Natural killer cell (primary cell): ENCODE measurements at regions not wholly inside any gene's neighbourhood (a gene's known extent, or its start where the extent isn't known, plus 50 kb on each side); places are given as distances from the start of the nearest gene placed in this dataset.

Experiments
- ATAC-seq, 3 donors: fragments of 150-1000 bp in 2 of 3; fragments of 200-7000 bp in 1 of 3; cut with Tn5 transposase; 1 replicate in 1 of 3; 2 replicates in 2 of 3; pipeline ENCODE4 v1.10.0; 2021; ENCODE audit warnings: mild to moderate bottlenecking in 2 of 3, moderate library complexity in 2 of 3
- DNase-seq, 2 donors: peaks; one replicate each; pipeline versions ENCODE4 v3.0.0 to v3.0.0-alpha.2; 2013 to 2021; ENCODE audit warnings: mixed read lengths in 1 of 2
- H3K27ac ChIP-seq: one replicate; pipeline ENCODE4 v1.5.1; 2013; ENCODE audit warnings: mild to moderate bottlenecking, low read length
- H3K27me3 ChIP-seq: one replicate; pipeline ENCODE4 v1.6.1; 2013; ENCODE audit warnings: low read length; ENCODE audit not compliant: control insufficient read depth, insufficient read depth
- H3K36me3 ChIP-seq: one replicate; pipeline ENCODE4 v1.6.1; 2013; ENCODE audit warnings: low read length; ENCODE audit not compliant: control insufficient read depth, insufficient read depth
- H3K4me1 ChIP-seq: one replicate; pipeline ENCODE4 v1.6.1; 2013; ENCODE audit warnings: low read length; ENCODE audit not compliant: control insufficient read depth, insufficient read depth
- H3K4me3 ChIP-seq: one replicate; pipeline ENCODE4 v1.5.1; 2013; ENCODE audit warnings: low read length
- H3K9me3 ChIP-seq: one replicate; pipeline ENCODE4 v1.6.1; 2013; ENCODE audit warnings: low read length; ENCODE audit not compliant: control insufficient read depth, insufficient read depth
- H3K27ac Mint-ChIP-seq, 2 donors: one replicate each; pipeline ENCODE4 v1.8.0; 2022; ENCODE audit warnings: mild to moderate bottlenecking in 2 of 2, mixed read lengths in 2 of 2, moderate library complexity in 1 of 2
- H3K27me3 Mint-ChIP-seq, 2 donors: one replicate each; pipeline ENCODE4 v1.8.0; 2022; ENCODE audit warnings: low read depth in 2 of 2, mixed read lengths in 2 of 2
- H3K36me3 Mint-ChIP-seq: one replicate; pipeline ENCODE4 v1.8.0; 2022; ENCODE audit warnings: mixed read lengths
- H3K4me1 Mint-ChIP-seq, 2 donors: one replicate each; pipeline ENCODE4 v1.8.0; 2022; ENCODE audit warnings: mixed read lengths in 2 of 2
- H3K4me3 Mint-ChIP-seq: one replicate; pipeline ENCODE4 v1.8.0; 2022; ENCODE audit warnings: mild to moderate bottlenecking, moderate library complexity, mixed read lengths
- H3K9me3 Mint-ChIP-seq, 2 donors: one replicate each; pipeline ENCODE4 v1.8.0; 2022; ENCODE audit warnings: mixed read lengths in 2 of 2
- CTCF ChIP-seq: fragments of 200-600 bp; IDR thresholded peaks from one replicate; pipeline ENCODE4 v1.8.0; 2022; ENCODE audit warnings: antibody characterized with exemption
- WGBS: methylation state at CpG from one replicate; pipeline ENCODE4 v1.1.7; 2013; ENCODE audit warnings: missing lambda C conversion rate; ENCODE audit not compliant: insufficient coverage; 5-methylcytosine and 5-hydroxymethylcytosine counted together
- intact Hi-C: fragments of 100-400 bp; cut with micrococcal nuclease; formaldehyde crosslinking; loops from one replicate; pipeline ENCODE4 v1.14.2; 2022

- DNase-seq (no peak), ATAC-seq (no peak)
- H3K27me3 ChIP-seq = no peaks in the 10 kb centered on the region
- H3K36me3 Mint-ChIP-seq = no peaks in the 10 kb centered on the region
- WGBS = 57% methylated on average over 3 of the region's 3 CpGs
- no peaks in the 10 kb centered on the region for H3K27me3 Mint-ChIP-seq
- H3K9me3 ChIP-seq = peaks cover 3% of the 10 kb centered on the region
- H3K27ac ChIP-seq = no peak overlapping the region
- peaks cover 10 to 14% of the 10 kb centered on the region in 2 donors for H3K9me3 Mint-ChIP-seq
- H3K4me3 ChIP-seq = no peak overlapping the region
- H3K27ac Mint-ChIP-seq = no peak overlapping the region
- no peaks in the 10 kb centered on the region for H3K4me1 ChIP-seq
- no peak for TF ChIP-seq CTCF
- no peaks in the 10 kb centered on the region for H3K36me3 ChIP-seq
- intact Hi-C loops = no loop called here
- H3K4me1 Mint-ChIP-seq = no peaks in the 10 kb centered on the region
- no peak overlapping the region for H3K4me3 Mint-ChIP-seq
These were observed 905.4 kb downstream of the ROBO2 start for GRCh38 chr3:77945320-77945719.

DNA sequence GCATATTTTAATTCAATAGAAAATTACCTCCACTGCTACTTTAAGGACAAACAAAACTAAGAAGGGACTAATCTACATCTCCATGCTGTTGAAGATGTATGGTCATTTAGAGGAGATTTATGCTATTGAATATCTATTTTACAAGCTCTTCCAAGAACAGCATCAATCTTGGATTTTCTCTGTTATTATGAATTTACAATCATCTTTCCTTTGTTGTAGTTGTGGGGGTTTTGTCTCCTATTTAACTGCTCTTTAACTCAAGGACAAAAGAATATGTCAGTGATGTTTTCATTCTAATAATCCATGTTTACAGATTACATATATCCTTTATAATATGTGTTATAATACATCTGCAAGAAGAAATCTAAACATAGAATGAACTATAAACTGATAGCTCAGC, 907.8 kb downstream of the ROBO2 start:
- Mint-ChIP-seq H3K4me1 (no peaks in the 10 kb centered on the region), H3K9me3 (peaks cover 12 to 13% of the 10 kb centered on the region in 2 donors), H3K27me3 (no peaks in the 10 kb centered on the region), H3K36me3 (peaks cover 5% of the 10 kb centered on the region), H3K4me3 (no peak overlapping the region), H3K27ac (no peak overlapping the region)
- ATAC-seq (no peak), DNase-seq (no peak)
- Histone ChIP-seq H3K4me1 (no peaks in the 10 kb centered on the region), H3K4me3 (no peak overlapping the region), H3K9me3 (no peaks in the 10 kb centered on the region), H3K36me3 (no peaks in the 10 kb centered on the region), H3K27ac (no peak overlapping the region), H3K27me3 (no peaks in the 10 kb centered on the region)
- intact Hi-C loops = no loop called here
- no peak for TF ChIP-seq CTCF

GRCh38 chr3:77967621-77968020, 927.7 kb downstream of the ROBO2 start:
- Histone ChIP-seq H3K27ac (no peak overlapping the region), H3K4me3 (no peak overlapping the region), H3K9me3 (no peaks in the 10 kb centered on the region), H3K36me3 (no peaks in the 10 kb centered on the region), H3K27me3 (no peaks in the 10 kb centered on the region), H3K4me1 (no peaks in the 10 kb centered on the region)
- no peak for TF ChIP-seq CTCF
- no peaks in the 10 kb centered on the region for H3K27me3 Mint-ChIP-seq
- WGBS = 84% methylated on average over 1 of the region's 1 CpG
- H3K9me3 Mint-ChIP-seq = peaks cover 10 to 17% of the 10 kb centered on the region in 2 donors
- H3K27ac Mint-ChIP-seq = no peak overlapping the region
- H3K36me3 Mint-ChIP-seq = peaks cover 12% of the 10 kb centered on the region
- ATAC-seq (no peak), DNase-seq (no peak)
- intact Hi-C loops = no loop called here
- H3K4me3 Mint-ChIP-seq = no peak overlapping the region
- H3K4me1 Mint-ChIP-seq = no peaks in the 10 kb centered on the region

- H3K27me3 Mint-ChIP-seq = no peaks in the 10 kb centered on the region
- no peak overlapping the region for H3K4me3 Mint-ChIP-seq
- DNase-seq (no peak), ATAC-seq (no peak)
- H3K36me3 Mint-ChIP-seq = no peaks in the 10 kb centered on the region
- no peaks in the 10 kb centered on the region for H3K4me1 Mint-ChIP-seq
- Histone ChIP-seq H3K9me3 (no peaks in the 10 kb centered on the region), H3K4me1 (no peaks in the 10 kb centered on the region), H3K36me3 (no peaks in the 10 kb centered on the region), H3K4me3 (no peak overlapping the region), H3K27me3 (no peaks in the 10 kb centered on the region), H3K27ac (no peak overlapping the region)
- H3K27ac Mint-ChIP-seq = no peak overlapping the region
- no peak for TF ChIP-seq CTCF
- intact Hi-C loops = no loop called here
- H3K9me3 Mint-ChIP-seq = peaks cover 7 to 8% of the 10 kb centered on the region in 2 donors
These were observed 936.2 kb downstream of the ROBO2 start for GRCh38 chr3:77976079-77976478.
